ENCODE measurements at regions not wholly inside any gene's neighbourhood (a gene's known extent, or its start where the extent isn't known, plus 50 kb on each side); places are given as distances from the start of the nearest gene placed in this dataset.

GRCh38 chr11:79634905-79635304 lies 194.1 kb upstream of the TENM4 start:
- H3K4me1 Mint-ChIP-seq, result peaks cover 28% of the 10 kb centered on the region
- H3K36me3 Mint-ChIP-seq (ENCODE audit: low read depth), result no peaks in the 10 kb centered on the region
- H3K9me3 Mint-ChIP-seq, result no peaks in the 10 kb centered on the region
- no peak overlapping the region for H3K4me3 Mint-ChIP-seq
- peaks cover 6% of the 10 kb centered on the region for H3K27me3 Mint-ChIP-seq (ENCODE audit: low read depth, poor library complexity)
- no peak for TF ChIP-seq CTCF (IDR thresholded peaks at IDR 0.05)
- H3K27ac Mint-ChIP-seq, result no peak overlapping the region
- no peak for DNase-seq

GRCh38 chr11:79627281-79627680 lies 186.5 kb upstream of the TENM4 start:
- Mint-ChIP-seq H3K4me1 (peaks cover 12% of the 10 kb centered on the region), H3K9me3 (peaks cover 10% of the 10 kb centered on the region), H3K4me3 (no peak overlapping the region), H3K36me3 (ENCODE audit: low read depth) (no peaks in the 10 kb centered on the region), H3K27ac (no peak overlapping the region), H3K27me3 (ENCODE audit: low read depth, poor library complexity) (peaks cover 14% of the 10 kb centered on the region)
- no peak for DNase-seq
- TF ChIP-seq CTCF (IDR thresholded peaks at IDR 0.05), result no peak

- Mint-ChIP-seq H3K27ac (no peak overlapping the region), H3K36me3 (ENCODE audit: low read depth) (no peaks in the 10 kb centered on the region), H3K4me1 (peaks cover 3% of the 10 kb centered on the region), H3K9me3 (peaks cover 10% of the 10 kb centered on the region), H3K4me3 (no peak overlapping the region), H3K27me3 (ENCODE audit: low read depth, poor library complexity) (peaks cover 14% of the 10 kb centered on the region)
- TF ChIP-seq CTCF (IDR thresholded peaks at IDR 0.05), result no peak
- no peak for DNase-seq
These were observed 185.6 kb upstream of the TENM4 start for GRCh38 chr11:79626135-79627075.

- Mint-ChIP-seq H3K27ac (no peak overlapping the region), H3K36me3 (ENCODE audit: low read depth) (no peaks in the 10 kb centered on the region), H3K27me3 (ENCODE audit: low read depth, poor library complexity) (peaks cover 19% of the 10 kb centered on the region), H3K4me1 (no peaks in the 10 kb centered on the region), H3K9me3 (peaks cover 4% of the 10 kb centered on the region), H3K4me3 (no peak overlapping the region)
- no peak for TF ChIP-seq CTCF (IDR thresholded peaks at IDR 0.05)
- no peak for DNase-seq
These were observed 182.5 kb upstream of the TENM4 start for GRCh38 chr11:79623375-79623774.

- H3K27ac Mint-ChIP-seq, result no peak overlapping the region
- no peaks in the 10 kb centered on the region for H3K4me1 Mint-ChIP-seq
- no peak overlapping the region for H3K4me3 Mint-ChIP-seq
- DNase-seq, result no peak
- peaks cover 21% of the 10 kb centered on the region for H3K27me3 Mint-ChIP-seq (ENCODE audit: low read depth, poor library complexity)
- H3K36me3 Mint-ChIP-seq (ENCODE audit: low read depth), result no peaks in the 10 kb centered on the region
- TF ChIP-seq CTCF (IDR thresholded peaks at IDR 0.05), result no peak
- H3K9me3 Mint-ChIP-seq, result no peaks in the 10 kb centered on the region
These were observed 176.7 kb upstream of the TENM4 start for GRCh38 chr11:79617561-79617960.

GRCh38 chr11:79616392-79616851 lies 175.6 kb upstream of the TENM4 start:
- Mint-ChIP-seq H3K9me3 (no peaks in the 10 kb centered on the region), H3K27ac (no peak overlapping the region), H3K4me1 (peaks cover 9% of the 10 kb centered on the region), H3K27me3 (ENCODE audit: low read depth, poor library complexity) (peaks cover 23% of the 10 kb centered on the region), H3K4me3 (no peak overlapping the region), H3K36me3 (ENCODE audit: low read depth) (no peaks in the 10 kb centered on the region)
- DNase-seq, result no peak
- TF ChIP-seq CTCF (IDR thresholded peaks at IDR 0.05), result no peak

Data from nephron progenitor cell (in vitro differentiated cells).